ENCODE measurements at regions not wholly inside any gene's neighbourhood (a gene's known extent, or its start where the extent isn't known, plus 50 kb on each side); places are given as distances from the start of the nearest gene placed in this dataset.

DNA sequence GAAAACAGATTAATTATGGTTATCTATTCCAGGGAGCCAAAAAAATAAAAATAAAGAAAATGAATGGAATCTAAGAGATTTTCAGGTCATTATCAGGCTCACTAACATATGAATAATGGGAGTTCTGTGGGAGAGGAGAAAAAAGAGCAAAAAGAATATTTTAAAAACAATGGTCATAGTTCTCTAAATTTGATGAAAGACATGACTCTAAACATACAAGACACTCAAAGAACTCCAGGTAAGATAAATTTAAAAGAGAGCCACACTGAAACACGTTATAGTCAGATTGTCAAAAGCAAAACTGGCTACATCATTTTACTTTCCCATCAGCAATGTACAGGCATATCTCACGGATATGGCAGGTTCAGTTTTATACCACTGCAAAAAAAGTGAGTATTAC lies 520.0 kb downstream of the ANKRD50 start:
- peaks cover 4 to 31% (median 9%) of the 10 kb centered on the region in 8 donors for H3K9me3 Mint-ChIP-seq
- intact Hi-C loops (cut with micrococcal nuclease) = no loop called here
- no peak overlapping the region for H3K27ac ChIP-seq (ENCODE audit: low read depth, low read length)

DNA sequence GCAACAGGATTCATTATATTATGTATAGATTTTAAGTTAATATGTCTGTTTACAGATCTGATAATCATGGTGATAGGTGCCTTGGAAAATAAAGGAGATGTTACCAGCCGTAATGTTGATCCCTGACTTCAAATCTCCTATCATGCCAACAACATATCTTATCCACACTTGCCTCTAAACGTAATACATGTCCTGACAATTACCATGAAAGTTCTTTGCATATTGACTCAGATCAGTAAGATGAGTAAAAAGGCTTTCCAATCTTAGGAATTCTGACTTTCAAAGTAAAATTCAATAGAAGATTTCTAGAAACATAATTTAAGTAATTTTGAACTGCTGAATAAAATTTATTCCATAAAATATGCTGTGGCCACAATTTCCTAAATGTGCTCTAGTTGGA lies 513.3 kb downstream of the ANKRD50 start:
- Histone ChIP-seq H3K9me3 (ENCODE audit: control insufficient read depth in 1 of 2, low read length in 2 of 2) (no peaks in the 10 kb centered on the region), H3K27me3 (ENCODE audit: insufficient read depth, low read length) (no peaks in the 10 kb centered on the region), H3K4me1 (ENCODE audit: insufficient read depth, low read length) (no peaks in the 10 kb centered on the region), H3K27ac (ENCODE audit: low read depth, low read length) (no peak overlapping the region), H3K36me3 (ENCODE audit: insufficient read depth, low read length) (no peaks in the 10 kb centered on the region), H3K4me3 (ENCODE audit: low read length in 2 of 2) (no peak overlapping the region)
- POLR2A ChIA-PET (ENCODE audit: partially characterized antibody) = no interaction called here
- no peaks in the 10 kb centered on the region for H3K4me1 Mint-ChIP-seq
- H3K9me3 Mint-ChIP-seq = peaks cover 0 to 13% (median 4%) of the 10 kb centered on the region in 8 donors
- no peaks in the 10 kb centered on the region for H3K36me3 Mint-ChIP-seq
- DNase-seq = no peak
- no peak overlapping the region for H3K4me3 Mint-ChIP-seq
- CTCF ChIA-PET (ENCODE audit: partially characterized antibody) = no interaction called here
- H3K27ac Mint-ChIP-seq = no peak overlapping the region
- intact Hi-C loops (cut with micrococcal nuclease) = no loop called here
- H3K27me3 Mint-ChIP-seq = no peaks in the 10 kb centered on the region

More for the DNA sequence above, 520.0 kb downstream of the ANKRD50 start:
- no peaks in the 10 kb centered on the region for H3K36me3 Mint-ChIP-seq
- DNase-seq = no peak
- no peaks in the 10 kb centered on the region for H3K4me1 ChIP-seq (ENCODE audit: insufficient read depth, low read length)
- no peaks in the 10 kb centered on the region for H3K27me3 ChIP-seq (ENCODE audit: insufficient read depth, low read length)
- POLR2A ChIA-PET (ENCODE audit: partially characterized antibody) = no interaction called here
- H3K36me3 ChIP-seq (ENCODE audit: insufficient read depth, low read length) = no peaks in the 10 kb centered on the region
- CTCF ChIA-PET (ENCODE audit: partially characterized antibody) = no interaction called here
- no peak overlapping the region for H3K4me3 Mint-ChIP-seq
- H3K4me1 Mint-ChIP-seq = no peaks in the 10 kb centered on the region
- H3K4me3 ChIP-seq (ENCODE audit: low read length in 2 of 2) = no peak overlapping the region
- no peaks in the 10 kb centered on the region for H3K9me3 ChIP-seq (ENCODE audit: control insufficient read depth in 1 of 2, low read length in 2 of 2)
- no peak overlapping the region for H3K27ac Mint-ChIP-seq
- no peaks in the 10 kb centered on the region for H3K27me3 Mint-ChIP-seq

DNA sequence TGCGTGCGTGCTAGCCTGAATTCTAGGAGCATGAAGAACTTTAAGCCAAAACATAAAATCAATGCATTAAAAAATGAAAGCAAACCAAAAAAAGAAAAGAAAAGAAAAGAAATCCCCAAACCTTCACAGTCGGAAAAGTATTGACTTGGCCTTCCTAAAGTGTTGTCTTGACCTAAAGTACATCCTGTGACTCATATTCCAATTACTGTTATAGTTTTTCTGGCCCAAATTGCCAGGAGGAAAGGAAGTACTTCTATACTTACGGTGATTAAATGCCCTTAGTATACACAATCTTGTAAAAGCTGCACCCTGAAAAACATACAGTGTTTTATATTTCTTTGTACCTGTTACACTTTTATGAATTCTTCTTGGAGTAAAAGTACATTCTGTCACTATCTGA lies 512.8 kb downstream of the ANKRD50 start:
- intact Hi-C loops (cut with micrococcal nuclease) = no loop called here
- H3K36me3 Mint-ChIP-seq = no peaks in the 10 kb centered on the region
- DNase-seq = no peak
- peaks cover 0 to 8% (median 4%) of the 10 kb centered on the region in 8 donors for H3K9me3 Mint-ChIP-seq
- ChIA-PET POLR2A (ENCODE audit: partially characterized antibody) (no interaction called here), CTCF (ENCODE audit: partially characterized antibody) (no interaction called here)
- H3K27me3 Mint-ChIP-seq = no peaks in the 10 kb centered on the region
- H3K27ac Mint-ChIP-seq = no peak overlapping the region
- no peaks in the 10 kb centered on the region for H3K27me3 ChIP-seq (ENCODE audit: insufficient read depth, low read length)
- H3K4me3 ChIP-seq (ENCODE audit: low read length in 2 of 2) = no peak overlapping the region
- no peak overlapping the region for H3K4me3 Mint-ChIP-seq
- no peaks in the 10 kb centered on the region for H3K36me3 ChIP-seq (ENCODE audit: insufficient read depth, low read length)
- no peaks in the 10 kb centered on the region for H3K4me1 ChIP-seq (ENCODE audit: insufficient read depth, low read length)
- no peaks in the 10 kb centered on the region for H3K4me1 Mint-ChIP-seq
- no peaks in the 10 kb centered on the region for H3K9me3 ChIP-seq (ENCODE audit: control insufficient read depth in 1 of 2, low read length in 2 of 2)
- H3K27ac ChIP-seq (ENCODE audit: low read depth, low read length) = no peak overlapping the region

DNA sequence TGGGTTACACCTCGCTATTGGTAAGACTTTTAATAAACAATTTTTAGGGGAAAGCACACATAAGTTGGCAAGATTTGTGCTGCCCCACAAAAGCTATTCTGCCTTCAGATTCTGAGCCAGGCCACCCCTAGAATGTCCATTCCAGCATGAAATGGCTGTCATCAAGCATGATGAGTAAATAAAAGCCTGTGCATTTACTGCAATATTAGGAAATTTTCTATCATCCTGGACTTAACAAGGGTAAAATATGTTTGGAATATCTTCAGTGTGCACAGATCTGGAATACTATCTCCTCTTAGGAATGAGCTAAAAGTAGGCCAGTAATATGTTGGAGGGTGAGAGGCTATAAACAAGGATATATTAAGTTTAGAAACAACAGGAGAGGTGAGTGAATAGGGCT lies 510.9 kb downstream of the ANKRD50 start:
- intact Hi-C loops (cut with micrococcal nuclease) = no loop called here
- H3K36me3 Mint-ChIP-seq = no peaks in the 10 kb centered on the region
- H3K27me3 Mint-ChIP-seq = no peaks in the 10 kb centered on the region
- Histone ChIP-seq H3K4me3 (ENCODE audit: low read length in 2 of 2) (no peak overlapping the region), H3K9me3 (ENCODE audit: control insufficient read depth in 1 of 2, low read length in 2 of 2) (no peaks in the 10 kb centered on the region), H3K36me3 (ENCODE audit: insufficient read depth, low read length) (no peaks in the 10 kb centered on the region), H3K27ac (ENCODE audit: low read depth, low read length) (no peak overlapping the region), H3K27me3 (ENCODE audit: insufficient read depth, low read length) (no peaks in the 10 kb centered on the region), H3K4me1 (ENCODE audit: insufficient read depth, low read length) (no peaks in the 10 kb centered on the region)
- no peak overlapping the region for H3K27ac Mint-ChIP-seq
- H3K9me3 Mint-ChIP-seq = peaks cover 0 to 7% (median under 1%) of the 10 kb centered on the region in 8 donors
- no peak overlapping the region for H3K4me3 Mint-ChIP-seq
- no peak for DNase-seq
- ChIA-PET POLR2A (ENCODE audit: partially characterized antibody) (no interaction called here), CTCF (ENCODE audit: partially characterized antibody) (no interaction called here)
- no peaks in the 10 kb centered on the region for H3K4me1 Mint-ChIP-seq

DNA sequence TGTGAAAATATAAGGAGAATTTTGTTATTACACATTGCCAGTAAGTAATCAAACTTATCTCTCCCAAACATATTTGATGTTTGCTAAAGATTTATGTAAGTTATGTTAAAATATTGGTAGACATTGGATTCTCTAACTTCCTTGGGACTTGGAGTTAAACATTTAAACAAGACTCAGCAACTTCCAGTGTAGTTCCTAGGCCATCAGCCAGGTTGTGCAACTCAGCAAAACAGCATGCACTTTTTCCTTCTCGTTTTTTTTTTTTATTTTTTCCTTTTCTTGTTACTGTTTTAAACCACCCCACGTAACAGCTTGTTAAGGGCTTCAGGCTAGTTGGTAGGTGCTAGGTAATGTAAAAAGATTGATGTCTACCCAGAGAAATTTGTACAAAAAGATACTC lies 510.4 kb downstream of the ANKRD50 start:
- CTCF ChIA-PET (ENCODE audit: partially characterized antibody) = no interaction called here

DNA sequence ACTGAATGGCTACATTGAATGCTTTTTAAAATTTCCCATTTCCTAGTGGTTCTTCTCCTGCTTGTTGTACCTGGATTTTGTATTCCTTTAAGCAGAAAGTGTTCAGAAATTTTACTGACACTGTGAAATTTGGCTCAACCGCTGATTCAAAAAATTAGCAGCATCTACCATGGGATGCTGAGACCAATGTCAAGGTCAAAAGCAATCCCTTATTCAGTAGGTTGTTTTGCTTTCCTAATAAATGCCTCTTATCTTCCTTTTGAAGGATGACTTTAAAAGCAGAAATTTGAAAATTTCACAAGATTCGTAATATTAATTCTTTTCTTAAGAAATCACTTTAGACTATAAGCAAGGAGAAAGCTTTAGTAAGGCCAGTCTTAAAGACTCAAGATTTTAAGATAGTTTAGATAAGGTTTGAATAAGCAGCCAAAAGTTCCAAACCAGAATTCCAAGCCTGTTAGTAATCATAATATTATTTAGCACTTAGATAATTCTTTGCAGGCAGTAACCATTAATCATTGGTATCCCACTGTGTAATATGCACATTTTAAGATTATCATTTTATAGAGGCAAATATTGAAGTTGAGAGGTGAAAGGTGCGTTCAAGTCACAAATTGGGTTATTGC lies 508.8 kb downstream of the ANKRD50 start:
- no peaks in the 10 kb centered on the region for H3K27me3 Mint-ChIP-seq
- peaks cover 0 to 7% (median 0%) of the 10 kb centered on the region in 8 donors for H3K9me3 Mint-ChIP-seq
- H3K9me3 ChIP-seq (ENCODE audit: control insufficient read depth in 1 of 2, low read length in 2 of 2) = no peaks in the 10 kb centered on the region
- H3K27me3 ChIP-seq (ENCODE audit: insufficient read depth, low read length) = no peaks in the 10 kb centered on the region
- POLR2A ChIA-PET (ENCODE audit: partially characterized antibody) = no interaction called here
- H3K4me1 Mint-ChIP-seq = no peaks in the 10 kb centered on the region
- no peaks in the 10 kb centered on the region for H3K4me1 ChIP-seq (ENCODE audit: insufficient read depth, low read length)
- no peak overlapping the region for H3K4me3 ChIP-seq (ENCODE audit: low read length in 2 of 2)
- DNase-seq = no peak
- intact Hi-C loops (cut with micrococcal nuclease) = no loop called here
- no peaks in the 10 kb centered on the region for H3K36me3 ChIP-seq (ENCODE audit: insufficient read depth, low read length)
- CTCF ChIA-PET (ENCODE audit: partially characterized antibody) = no interaction called here
- H3K27ac Mint-ChIP-seq = no peak overlapping the region
- no peak overlapping the region for H3K4me3 Mint-ChIP-seq
- H3K36me3 Mint-ChIP-seq = no peaks in the 10 kb centered on the region
- H3K27ac ChIP-seq (ENCODE audit: low read depth, low read length) = no peak overlapping the region

More for the DNA sequence above, 510.4 kb downstream of the ANKRD50 start:
- POLR2A ChIA-PET (ENCODE audit: partially characterized antibody) = no interaction called here
- no peaks in the 10 kb centered on the region for H3K27me3 ChIP-seq (ENCODE audit: insufficient read depth, low read length)
- no peaks in the 10 kb centered on the region for H3K9me3 ChIP-seq (ENCODE audit: control insufficient read depth in 1 of 2, low read length in 2 of 2)
- Mint-ChIP-seq H3K9me3 (peaks cover 0 to 7% (median 0%) of the 10 kb centered on the region in 8 donors), H3K4me3 (no peak overlapping the region), H3K4me1 (no peaks in the 10 kb centered on the region), H3K36me3 (no peaks in the 10 kb centered on the region), H3K27ac (no peak overlapping the region), H3K27me3 (no peaks in the 10 kb centered on the region)
- no peak for DNase-seq
- H3K27ac ChIP-seq (ENCODE audit: low read depth, low read length) = no peak overlapping the region
- intact Hi-C loops (cut with micrococcal nuclease) = no loop called here
- no peaks in the 10 kb centered on the region for H3K4me1 ChIP-seq (ENCODE audit: insufficient read depth, low read length)
- no peak overlapping the region for H3K4me3 ChIP-seq (ENCODE audit: low read length in 2 of 2)
- no peaks in the 10 kb centered on the region for H3K36me3 ChIP-seq (ENCODE audit: insufficient read depth, low read length)

DNA sequence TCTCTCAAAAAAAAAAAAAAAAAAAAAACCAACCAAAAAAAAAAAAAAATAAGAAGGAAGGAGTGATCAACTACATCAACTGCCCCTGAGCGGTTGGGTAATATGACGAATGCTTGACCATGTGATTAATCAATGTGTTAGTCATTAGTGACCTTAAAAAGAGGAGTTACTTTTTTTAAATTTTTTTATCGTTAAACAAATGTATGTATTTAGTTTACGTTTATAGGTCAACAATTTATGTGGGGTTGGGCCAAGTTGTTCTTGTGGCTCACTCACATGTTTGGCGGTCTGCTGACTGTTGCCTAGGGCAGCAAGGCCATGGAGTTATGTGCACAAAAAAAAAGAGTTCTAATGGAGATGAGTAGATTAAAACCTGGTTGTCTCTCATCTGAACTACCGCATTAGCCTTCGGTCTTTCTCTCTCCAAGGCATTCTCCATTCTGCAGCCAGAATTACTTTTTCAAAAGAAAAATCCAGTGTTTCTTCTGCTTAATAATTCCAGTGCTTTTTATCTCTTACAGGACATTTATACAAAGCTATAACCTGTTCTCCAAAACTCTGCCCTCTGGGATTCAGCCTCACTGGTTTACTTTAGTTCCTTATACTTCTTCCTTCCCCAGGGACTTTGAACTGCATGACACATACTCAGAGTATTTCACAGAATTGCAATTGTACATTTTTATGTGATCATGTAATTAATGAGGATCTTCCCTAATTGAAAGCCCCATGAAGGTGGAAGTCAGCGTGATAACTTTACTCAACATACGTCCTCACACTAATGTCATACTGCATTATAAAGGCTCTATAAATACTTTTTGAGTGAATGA lies 505.5 kb downstream of the ANKRD50 start:
- CTCF ChIA-PET (ENCODE audit: partially characterized antibody) = no interaction called here
- Mint-ChIP-seq H3K27me3 (no peaks in the 10 kb centered on the region), H3K4me1 (no peaks in the 10 kb centered on the region), H3K36me3 (no peaks in the 10 kb centered on the region), H3K9me3 (peaks cover 0 to 7% (median under 1%) of the 10 kb centered on the region in 8 donors), H3K27ac (no peak overlapping the region), H3K4me3 (no peak overlapping the region)
- intact Hi-C loops (cut with micrococcal nuclease) = no loop called here
- Histone ChIP-seq H3K27ac (ENCODE audit: low read depth, low read length) (no peak overlapping the region), H3K4me3 (ENCODE audit: low read length in 2 of 2) (no peak overlapping the region), H3K36me3 (ENCODE audit: insufficient read depth, low read length) (no peaks in the 10 kb centered on the region), H3K27me3 (ENCODE audit: insufficient read depth, low read length) (no peaks in the 10 kb centered on the region), H3K4me1 (ENCODE audit: insufficient read depth, low read length) (no peaks in the 10 kb centered on the region), H3K9me3 (ENCODE audit: control insufficient read depth in 1 of 2, low read length in 2 of 2) (no peaks in the 10 kb centered on the region)
- DNase-seq = no peak
- POLR2A ChIA-PET (ENCODE audit: partially characterized antibody) = no interaction called here
